IMR-90 (cell line): ENCODE measurements at regions not wholly inside any gene's neighbourhood (a gene's known extent, or its start where the extent isn't known, plus 50 kb on each side); places are given as distances from the start of the nearest gene placed in this dataset.
"Not testable (repeated sequence)": the region's sequence is repeated elsewhere in the genome, so short reads cannot be mapped to it uniquely, and the experiment has no call there.

Experiments used
- ATAC-seq: fragments of 200-7000 bp; cut with Tn5 transposase; 2 replicates; pipeline ENCODE4 v1.9.1; 2020; ENCODE audit warnings: low read depth, mild to moderate bottlenecking, moderate library complexity
- BruUV-seq: library from RNA; stranded (reverse); fragments of 400-500 nt; replicated peaks from 2 replicates; lab custom pipeline; 2021; lab: Mats Ljungman, UMichigan
- CTCF ChIA-PET: fragments of 300-600 bp; formaldehyde crosslinking; extraction: SDS; loops from one replicate; lab custom pipeline; 2021; ENCODE audit warnings: antibody characterized with exemption; lab: Yijun Ruan, JAX
- POLR2A ChIA-PET: fragments of 300-600 bp; sonication (Branson Sonifier 250); formaldehyde crosslinking; loops from one replicate; lab custom pipeline; 2022; ENCODE audit warnings: antibody characterized with exemption; ENCODE audit not compliant: unreplicated experiment; lab: Charles Lee
- DNase-seq: peaks from one replicate; pipeline ENCODE4 v3.0.0; 2013
- H2AFZ ChIP-seq: replicated peaks from 2 replicates; pipeline ENCODE3; 2013; ENCODE audit warnings: low read length, mild to moderate bottlenecking; ENCODE audit not compliant: poor library complexity
- H2AK5ac ChIP-seq: 2 replicates; pipeline ENCODE4 v1.6.1; 2013; ENCODE audit warnings: low read depth, low read length, inconsistent platforms
- H2AK9ac ChIP-seq: replicated peaks from 2 replicates; pipeline ENCODE3; 2013; ENCODE audit warnings: mild to moderate bottlenecking, low read depth, low read length, moderate library complexity; ENCODE audit not compliant: poor library complexity
- H2BK120ac ChIP-seq: 2 replicates; pipeline ENCODE4 v1.6.1; 2013; ENCODE audit warnings: low read depth, low read length, inconsistent platforms
- H2BK15ac ChIP-seq: 3 replicates; pipeline ENCODE4 v1.6.1; 2013; ENCODE audit warnings: low read depth, low read length, inconsistent platforms
- H2BK20ac ChIP-seq: 2 replicates; pipeline ENCODE4 v1.6.1; 2013; ENCODE audit warnings: low read depth, mild to moderate bottlenecking, inconsistent platforms, low read length, moderate library complexity
- H2BK5ac ChIP-seq: 2 replicates; pipeline ENCODE4 v1.6.1; 2013; ENCODE audit warnings: mild to moderate bottlenecking, low read depth, low read length, inconsistent platforms; ENCODE audit not compliant: poor library complexity, severe bottlenecking
- H3K14ac ChIP-seq: replicated peaks from 2 replicates; pipeline ENCODE4 v1.6.1; 2013; ENCODE audit warnings: low read depth, low read length, inconsistent platforms
- H3K18ac ChIP-seq: 2 replicates; pipeline ENCODE4 v1.6.1; 2013; ENCODE audit warnings: low read depth, low read length, control low read depth
- H3K23ac ChIP-seq: 2 replicates; pipeline ENCODE4 v1.6.1; 2013; ENCODE audit warnings: low read depth, low read length, inconsistent platforms
- H3K27ac ChIP-seq: 2 replicates; pipeline ENCODE4 v1.5.1; 2013; ENCODE audit warnings: mild to moderate bottlenecking, control low read depth, low read length; ENCODE audit not compliant: insufficient read depth
- H3K27me3 ChIP-seq: 2 replicates; pipeline ENCODE4 v1.6.1; 2013; ENCODE audit warnings: low read length; ENCODE audit not compliant: control insufficient read depth, insufficient read depth
- H3K36me3 ChIP-seq: 2 replicates; pipeline ENCODE4 v1.6.1; 2013; ENCODE audit warnings: low read length, mixed read lengths; ENCODE audit not compliant: control insufficient read depth, insufficient read depth
- H3K4ac ChIP-seq: 2 replicates; pipeline ENCODE4 v1.6.1; 2013; ENCODE audit warnings: low read depth, low read length, inconsistent platforms
- H3K4me1 ChIP-seq: 2 replicates; pipeline ENCODE4 v1.6.1; 2013; ENCODE audit warnings: low read length, mixed read lengths; ENCODE audit not compliant: control insufficient read depth, insufficient read depth
- H3K4me2 ChIP-seq: 2 replicates; pipeline ENCODE4 v1.6.1; 2013; ENCODE audit warnings: low read depth, mild to moderate bottlenecking, control low read depth, low read length, moderate library complexity
- H3K4me3 ChIP-seq: 2 replicates; pipeline ENCODE4 v1.5.1; 2013; ENCODE audit warnings: low read depth, mild to moderate bottlenecking, control low read depth, low read length, moderate library complexity; ENCODE audit not compliant: insufficient read depth
- H3K56ac ChIP-seq: 2 replicates; pipeline ENCODE4 v1.6.1; 2013; ENCODE audit warnings: low read length, inconsistent platforms; ENCODE audit not compliant: insufficient read depth; ENCODE audit errors: extremely low read depth
- H3K79me1 ChIP-seq, 2 experiments: 2 replicates each; pipeline ENCODE4 v1.6.1; 2013; ENCODE audit warnings: low read length in 2 of 2, inconsistent platforms in 1 of 2, low read depth in 1 of 2
- H3K9ac ChIP-seq: 2 replicates; pipeline ENCODE4 v1.6.1; 2013; ENCODE audit warnings: low read depth, low read length, control low read depth
- H3K9me1 ChIP-seq: 2 replicates; pipeline ENCODE4 v1.6.1; 2013; ENCODE audit warnings: low read length, inconsistent platforms; ENCODE audit not compliant: insufficient read depth
- H3K9me3 ChIP-seq: 2 replicates; pipeline ENCODE4 v1.6.1; 2013; ENCODE audit warnings: low read length; ENCODE audit not compliant: control insufficient read depth, insufficient read depth
- H4K20me1 ChIP-seq: 2 replicates; pipeline ENCODE4 v1.6.1; 2013; ENCODE audit warnings: low read length, inconsistent platforms; ENCODE audit not compliant: insufficient read depth
- H4K5ac ChIP-seq: 2 replicates; pipeline ENCODE4 v1.6.1; 2013; ENCODE audit warnings: mild to moderate bottlenecking, low read depth, low read length, control low read depth
- H4K8ac ChIP-seq, 2 experiments: 2 replicates each; pipeline ENCODE4 v1.6.1; 2013; ENCODE audit warnings: low read depth in 2 of 2, low read length in 2 of 2, control low read depth in 1 of 2, inconsistent platforms in 1 of 2
- H4K91ac ChIP-seq: 2 replicates; pipeline ENCODE4 v1.6.1; 2013; ENCODE audit warnings: low read depth, low read length, inconsistent platforms; ENCODE audit not compliant: insufficient read depth
- WGBS, 2 experiments: methylation state at CpG; one replicate each; pipeline versions ENCODE4 v1.1.5 to v1.1.7; 2013; ENCODE audit warnings: missing lambda C conversion rate in 2 of 2; ENCODE audit not compliant: insufficient read length in 1 of 2; ENCODE audit errors: extremely low coverage in 2 of 2; 5-methylcytosine and 5-hydroxymethylcytosine counted together
- dilution Hi-C: fragments of 300-500 bp; cut with HindIII; formaldehyde crosslinking; loops from one replicate; pipeline ENCODE4 v1.14.3; 2018; ENCODE audit warnings: low sequenced_read_pairs; ENCODE audit not compliant: unreplicated experiment
- in situ Hi-C: fragments of 300-500 bp; cut with MboI; formaldehyde crosslinking; loops from 3 replicates; pipeline ENCODE4 v1.14.3; 2019; ENCODE audit warnings: low sequenced_read_pairs, inconsistent platforms, mixed read lengths
- intact Hi-C: fragments of 100-400 bp; cut with micrococcal nuclease; formaldehyde crosslinking; loops from 2 replicates; pipeline ENCODE4 v1.10.0; 2022

- CTCF ChIA-PET, POLR2A ChIA-PET, H3K14ac ChIP-seq, intact Hi-C loops, H3K27ac ChIP-seq, H2BK15ac ChIP-seq, H3K18ac ChIP-seq, DNase-seq, H2AK9ac ChIP-seq, H3K4ac ChIP-seq, H4K8ac ChIP-seq, H3K9me1 ChIP-seq, H3K36me3 ChIP-seq, H3K9ac ChIP-seq, H2BK5ac ChIP-seq, BruUV-seq, dilution Hi-C loops, ATAC-seq, H4K91ac ChIP-seq, H3K9me3 ChIP-seq, H3K4me3 ChIP-seq, in situ Hi-C loops, H2AK5ac ChIP-seq, H3K4me2 ChIP-seq, H4K20me1 ChIP-seq, H2BK120ac ChIP-seq, H2AFZ ChIP-seq, H2BK20ac ChIP-seq, H3K23ac ChIP-seq, H3K4me1 ChIP-seq, H3K79me1 ChIP-seq, H3K56ac ChIP-seq, H4K5ac ChIP-seq, H3K27me3 ChIP-seq: not testable (repeated sequence)
- WGBS, 2 experiments, result no CpG with 5 or more reads among the region's 7 CpGs
These were observed 307.9 kb upstream of the PLGLB1 start for GRCh38 chr2:87329529-87329928.

DNA sequence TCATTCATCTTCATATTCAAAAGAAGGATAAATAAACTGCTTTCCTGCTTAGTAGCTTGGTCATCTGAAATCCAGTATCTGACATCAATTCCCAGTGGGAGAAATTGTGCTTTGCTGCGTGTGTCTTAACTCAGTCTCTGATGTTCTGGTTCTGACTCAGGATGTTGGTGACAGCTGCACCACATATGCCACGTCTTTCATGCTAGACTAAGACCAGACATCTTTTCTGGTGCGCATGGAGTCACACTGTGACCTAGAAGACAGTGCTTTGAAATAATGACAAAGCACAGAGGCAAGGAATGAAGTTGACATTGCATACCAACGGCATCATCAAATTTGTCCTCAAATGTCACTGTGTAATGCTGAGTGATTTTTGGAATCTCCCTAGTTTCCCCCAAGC is 308.8 kb upstream of the PLGLB1 start:
- H3K4ac ChIP-seq, H3K4me3 ChIP-seq, H2BK120ac ChIP-seq, H2BK20ac ChIP-seq, POLR2A ChIA-PET, H3K9me1 ChIP-seq, intact Hi-C loops, H2BK15ac ChIP-seq, H4K91ac ChIP-seq, H3K56ac ChIP-seq, H3K18ac ChIP-seq, H2AK9ac ChIP-seq, H3K23ac ChIP-seq, H3K4me2 ChIP-seq, H3K9ac ChIP-seq, CTCF ChIA-PET, ATAC-seq, H3K14ac ChIP-seq, BruUV-seq, dilution Hi-C loops, H3K4me1 ChIP-seq, H3K79me1 ChIP-seq, H2BK5ac ChIP-seq, H3K9me3 ChIP-seq, H4K20me1 ChIP-seq, H3K27me3 ChIP-seq, H3K27ac ChIP-seq, H2AK5ac ChIP-seq, in situ Hi-C loops, H3K36me3 ChIP-seq, H4K8ac ChIP-seq, H4K5ac ChIP-seq, DNase-seq, H2AFZ ChIP-seq: not testable (repeated sequence)
- no CpG with 5 or more reads among the region's 4 CpGs for WGBS, 2 experiments
